Astrocyte of the cerebellum (primary cell): ENCODE measurements at regions not wholly inside any gene's neighbourhood (a gene's known extent, or its start where the extent isn't known, plus 50 kb on each side); places are given as distances from the start of the nearest gene placed in this dataset.

Experiments used
- DNase-seq: peaks from one replicate; pipeline ENCODE4 v3.0.0-alpha.2; 2011; ENCODE audit warnings: low read depth
- H3K4me3 ChIP-seq: 2 replicates; pipeline ENCODE4 v1.5.1; 2011; ENCODE audit warnings: mild to moderate bottlenecking, low read depth, low read length, moderate library complexity
- CTCF ChIP-seq: IDR thresholded peaks from 2 replicates; pipeline ENCODE4 v1.5.1; 2012; ENCODE audit warnings: low read length, low read depth, moderate library complexity, mild to moderate bottlenecking; ENCODE audit errors: missing control alignments
- in situ Hi-C: cut with HindIII; loops from 2 replicates; pipeline ENCODE4 v1.10.0; 2017; ENCODE audit warnings: low sequenced_read_pairs

- DNase-seq: no peak
- no peak overlapping the region for H3K4me3 ChIP-seq
- in situ Hi-C loops: no loop called here
- no peak for TF ChIP-seq CTCF
These were observed 107.2 kb upstream of the LRRC3B start for GRCh38 chr3:26515351-26515750.

GRCh38 chr3:26521261-26521660 lies 101.3 kb upstream of the LRRC3B start:
- H3K4me3 ChIP-seq: no peak overlapping the region
- TF ChIP-seq CTCF: no peak
- no peak for DNase-seq
- in situ Hi-C loops: no loop called here

GRCh38 chr3:26522919-26523318 lies 99.7 kb upstream of the LRRC3B start:
- H3K4me3 ChIP-seq: no peak overlapping the region
- TF ChIP-seq CTCF: no peak
- in situ Hi-C loops: no loop called here
- no peak for DNase-seq

- TF ChIP-seq CTCF: no peak
- DNase-seq: no peak
- in situ Hi-C loops: no loop called here
- no peak overlapping the region for H3K4me3 ChIP-seq
These were observed 97.6 kb upstream of the LRRC3B start for GRCh38 chr3:26525013-26525412.

- no peak overlapping the region for H3K4me3 ChIP-seq
- TF ChIP-seq CTCF: no peak
- no peak for DNase-seq
- in situ Hi-C loops: no loop called here
These were observed 87.4 kb upstream of the LRRC3B start for GRCh38 chr3:26535151-26535550.

DNA sequence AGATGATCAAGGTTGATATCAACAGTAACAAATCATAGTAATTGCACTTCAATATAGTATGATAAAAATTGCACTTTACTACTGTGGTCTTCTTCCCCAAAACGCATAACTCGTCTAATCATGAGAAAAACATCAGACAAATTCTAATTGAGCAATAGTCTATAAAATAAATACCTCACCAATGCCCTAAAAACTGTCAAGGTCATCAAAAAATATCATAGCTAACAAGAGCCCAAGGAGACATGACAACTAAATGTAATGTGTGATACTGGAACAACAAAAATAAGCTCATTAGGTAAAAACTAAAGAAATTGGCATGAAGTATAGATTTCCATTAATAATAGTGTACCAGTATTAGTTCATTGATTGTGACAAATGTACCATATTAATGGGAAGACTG lies 85.6 kb upstream of the LRRC3B start:
- in situ Hi-C loops: no loop called here
- TF ChIP-seq CTCF: no peak
- no peak overlapping the region for H3K4me3 ChIP-seq
- DNase-seq: no peak

GRCh38 chr3:26550413-26550812 lies 72.2 kb upstream of the LRRC3B start:
- in situ Hi-C loops: no loop called here
- DNase-seq: no peak
- no peak for TF ChIP-seq CTCF
- H3K4me3 ChIP-seq: no peak overlapping the region
